ENCODE measurements at regions not wholly inside any gene's neighbourhood (a gene's known extent, or its start where the extent isn't known, plus 50 kb on each side); places are given as distances from the start of the nearest gene placed in this dataset.

DNA sequence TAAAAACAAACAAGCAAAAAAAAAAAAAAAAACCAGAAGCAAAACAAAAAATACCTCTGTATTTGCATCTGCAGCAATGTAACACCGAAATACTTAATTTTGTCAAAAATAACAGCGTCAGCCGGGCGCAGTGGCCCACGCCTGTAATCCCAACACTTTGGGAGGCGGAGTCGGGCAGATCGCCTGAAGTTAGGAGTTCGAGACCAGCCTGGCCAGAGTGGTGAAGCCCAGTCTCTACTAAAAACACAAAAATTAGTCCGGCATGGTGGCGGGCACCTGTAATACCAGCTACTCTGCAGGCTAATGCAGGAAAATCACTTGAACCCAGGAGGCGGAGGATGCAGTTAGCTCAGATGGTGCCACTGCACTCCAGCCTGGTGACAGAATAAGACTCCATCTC lies 683.5 kb upstream of the CA10 start:
- CTCF ChIA-PET: no interaction called here
- TF ChIP-seq, protein P1, sequence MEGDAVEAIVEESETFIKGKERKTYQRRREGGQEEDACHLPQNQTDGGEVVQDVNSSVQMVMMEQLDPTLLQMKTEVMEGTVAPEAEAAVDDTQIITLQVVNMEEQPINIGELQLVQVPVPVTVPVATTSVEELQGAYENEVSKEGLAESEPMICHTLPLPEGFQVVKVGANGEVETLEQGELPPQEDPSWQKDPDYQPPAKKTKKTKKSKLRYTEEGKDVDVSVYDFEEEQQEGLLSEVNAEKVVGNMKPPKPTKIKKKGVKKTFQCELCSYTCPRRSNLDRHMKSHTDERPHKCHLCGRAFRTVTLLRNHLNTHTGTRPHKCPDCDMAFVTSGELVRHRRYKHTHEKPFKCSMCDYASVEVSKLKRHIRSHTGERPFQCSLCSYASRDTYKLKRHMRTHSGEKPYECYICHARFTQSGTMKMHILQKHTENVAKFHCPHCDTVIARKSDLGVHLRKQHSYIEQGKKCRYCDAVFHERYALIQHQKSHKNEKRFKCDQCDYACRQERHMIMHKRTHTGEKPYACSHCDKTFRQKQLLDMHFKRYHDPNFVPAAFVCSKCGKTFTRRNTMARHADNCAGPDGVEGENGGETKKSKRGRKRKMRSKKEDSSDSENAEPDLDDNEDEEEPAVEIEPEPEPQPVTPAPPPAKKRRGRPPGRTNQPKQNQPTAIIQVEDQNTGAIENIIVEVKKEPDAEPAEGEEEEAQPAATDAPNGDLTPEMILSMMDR (IDR thresholded peaks at IDR 0.05; ENCODE audit: insufficient read depth, low read length, missing control alignments): no peak
- no peak for DNase-seq (ENCODE audit: low read depth, low spot score)
- POLR2A ChIA-PET: no interaction called here
- no peak overlapping the region for H3K4me3 ChIP-seq (ENCODE audit: low read depth, low read length)

DNA sequence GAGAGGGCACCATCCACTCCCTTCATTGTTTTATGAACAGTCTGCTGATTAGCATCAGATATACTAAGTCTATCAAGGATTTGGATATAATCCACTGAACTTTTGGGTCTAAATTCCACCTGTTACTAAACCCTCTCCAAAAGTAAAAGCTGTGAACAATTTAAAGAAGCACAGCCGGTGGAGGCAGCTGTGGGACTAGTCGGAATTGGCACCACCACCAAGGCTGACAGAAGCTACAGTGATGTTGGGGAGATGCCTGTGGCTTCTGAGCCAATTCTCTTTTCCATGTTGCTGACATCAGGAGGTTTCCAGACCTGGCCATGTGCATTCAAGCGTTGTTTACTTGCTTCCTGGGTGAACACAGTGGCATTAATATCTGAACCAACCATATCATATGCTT lies 679.0 kb upstream of the CA10 start:
- POLR2A ChIA-PET: no interaction called here
- CTCF ChIA-PET: no interaction called here
- no peak for DNase-seq (ENCODE audit: low read depth, low spot score)
- TF ChIP-seq, protein P1 (IDR thresholded peaks at IDR 0.05; ENCODE audit: insufficient read depth, low read length, missing control alignments): no peak
- no peak overlapping the region for H3K4me3 ChIP-seq (ENCODE audit: low read depth, low read length)

DNA sequence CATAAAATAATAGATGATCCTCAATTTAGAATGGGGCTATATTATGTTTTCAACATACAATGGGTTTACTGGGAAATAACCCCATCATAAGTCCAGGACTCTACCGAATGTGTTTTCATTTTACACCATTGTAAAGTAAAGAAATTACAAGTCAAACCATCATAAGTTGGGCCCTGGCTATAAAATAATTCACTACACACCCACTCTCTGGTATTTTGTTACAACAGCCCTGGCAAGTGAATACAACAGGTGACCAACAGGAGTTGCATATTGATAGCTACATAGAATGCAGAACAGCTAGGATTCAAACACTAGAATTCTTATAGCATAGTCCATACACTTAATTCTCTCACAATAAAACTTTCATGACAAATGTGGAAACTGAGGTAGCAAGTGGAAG lies 673.0 kb upstream of the CA10 start:
- POLR2A ChIA-PET: no interaction called here
- CTCF ChIA-PET: no interaction called here
- no peak for DNase-seq (ENCODE audit: low read depth, low spot score)
- TF ChIP-seq, protein P1 (IDR thresholded peaks at IDR 0.05; ENCODE audit: insufficient read depth, low read length, missing control alignments): no peak
- H3K4me3 ChIP-seq (ENCODE audit: low read depth, low read length): no peak overlapping the region

DNA sequence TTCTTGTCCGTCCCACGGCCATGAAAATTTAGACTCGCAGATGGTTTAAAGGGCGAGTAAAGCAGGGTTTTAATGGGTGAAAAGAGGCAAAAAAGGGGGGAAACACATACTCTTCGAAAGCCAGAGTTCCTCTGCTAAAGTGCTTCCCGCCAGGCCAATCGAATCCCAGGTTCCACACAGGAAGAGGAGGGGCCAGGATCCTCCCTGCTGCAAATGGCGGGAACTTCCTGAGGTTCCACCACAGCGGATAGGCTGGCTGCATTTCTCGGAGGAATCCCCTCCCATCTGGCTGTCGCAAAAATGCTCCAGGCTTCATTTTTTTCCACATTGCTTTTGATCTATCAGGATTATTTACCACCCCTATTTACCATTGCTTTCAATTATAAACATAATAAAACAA lies 670.1 kb upstream of the CA10 start:
- no peak for DNase-seq (ENCODE audit: low read depth, low spot score)

DNA sequence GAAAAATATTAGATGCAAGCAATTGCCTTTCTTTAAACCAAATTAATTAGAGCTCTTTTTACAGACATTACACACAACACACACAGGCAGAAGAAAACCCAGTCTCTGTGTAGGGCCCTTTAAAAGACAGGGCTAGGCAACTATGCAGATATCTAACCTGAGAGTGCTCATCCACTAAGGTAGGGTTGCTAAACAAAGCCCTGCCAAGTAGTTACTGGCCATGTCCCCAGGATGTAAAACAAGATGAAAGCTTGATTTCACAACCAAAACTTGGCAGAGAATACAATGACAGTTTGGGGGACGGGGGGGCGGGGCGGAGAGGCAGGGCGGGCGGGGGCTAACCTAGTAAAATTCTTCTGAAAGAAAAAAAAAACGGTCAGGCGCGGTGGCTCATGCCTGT lies 669.0 kb upstream of the CA10 start:
- H3K4me3 ChIP-seq (ENCODE audit: low read depth, low read length): no peak overlapping the region
- CTCF ChIA-PET: no interaction called here
- POLR2A ChIA-PET: no interaction called here
- DNase-seq (ENCODE audit: low read depth, low spot score): no peak
- TF ChIP-seq, protein P1 (IDR thresholded peaks at IDR 0.05; ENCODE audit: insufficient read depth, low read length, missing control alignments): no peak

More for the DNA sequence above, 670.1 kb upstream of the CA10 start:
- POLR2A ChIA-PET: no interaction called here
- CTCF ChIA-PET: no interaction called here
- TF ChIP-seq, protein P1 (IDR thresholded peaks at IDR 0.05; ENCODE audit: insufficient read depth, low read length, missing control alignments): no peak
- no peak overlapping the region for H3K4me3 ChIP-seq (ENCODE audit: low read depth, low read length)

DNA sequence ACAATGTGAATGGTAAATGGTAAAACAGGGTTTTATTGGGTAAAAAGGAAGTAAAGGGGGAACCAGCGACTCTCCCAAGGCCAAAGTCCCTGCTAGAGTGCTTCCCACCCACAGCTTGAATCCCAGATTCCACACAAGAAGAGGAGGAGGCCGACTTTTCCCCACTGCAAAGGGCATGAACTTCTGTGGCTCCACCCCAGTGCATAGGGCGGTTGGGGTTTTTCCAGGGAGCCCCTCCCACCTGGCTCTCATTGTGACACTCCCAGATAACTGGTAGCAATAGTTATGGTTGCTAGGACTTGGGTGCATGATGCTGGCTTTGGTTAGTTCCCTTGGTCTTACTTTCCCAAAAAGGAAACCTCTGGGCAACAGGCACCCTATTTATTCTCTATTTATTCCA lies 666.0 kb upstream of the CA10 start:
- ChIA-PET POLR2A (no interaction called here), CTCF (no interaction called here)
- no peak for DNase-seq (ENCODE audit: low read depth, low spot score)
- TF ChIP-seq, protein P1 (IDR thresholded peaks at IDR 0.05; ENCODE audit: insufficient read depth, low read length, missing control alignments): no peak
- H3K4me3 ChIP-seq (ENCODE audit: low read depth, low read length): no peak overlapping the region

Data from AG04449 (cell line).